Skeletal muscle tissue (tissue), 3 donors: ENCODE measurements at regions not wholly inside any gene's neighbourhood (a gene's known extent, or its start where the extent isn't known, plus 50 kb on each side); places are given as distances from the start of the nearest gene placed in this dataset.
"Not testable (repeated sequence)": the region's sequence is repeated elsewhere in the genome, so short reads cannot be mapped to it uniquely, and the experiment has no call there.

Source experiments
- H3K27ac ChIP-seq: one replicate; pipeline ENCODE4 v1.7.0; 2013; ENCODE audit warnings: mild to moderate bottlenecking, low read depth, low read length, inconsistent platforms
- H3K27me3 ChIP-seq, 3 donors: one replicate each; pipeline ENCODE4 v1.7.0; 2013; ENCODE audit warnings: low read length in 3 of 3; ENCODE audit not compliant: control insufficient read depth in 3 of 3, insufficient read depth in 3 of 3
- H3K36me3 ChIP-seq, 3 donors: one replicate each; pipeline ENCODE4 v1.7.0; 2013; ENCODE audit warnings: low read length in 3 of 3; ENCODE audit not compliant: control insufficient read depth in 3 of 3, insufficient read depth in 3 of 3
- H3K4me1 ChIP-seq, 3 donors: one replicate each; pipeline ENCODE4 v1.7.0; 2013; ENCODE audit warnings: low read length in 3 of 3, mild to moderate bottlenecking in 3 of 3; ENCODE audit not compliant: control insufficient read depth in 3 of 3, insufficient read depth in 3 of 3
- H3K4me3 ChIP-seq, 3 donors: one replicate each; pipeline ENCODE4 v1.7.0; 2013; ENCODE audit warnings: low read length in 3 of 3
- H3K9ac ChIP-seq, 3 donors: one replicate each; pipeline ENCODE4 v1.7.0; 2013; ENCODE audit warnings: low read length in 3 of 3, mild to moderate bottlenecking in 3 of 3, moderate library complexity in 2 of 3, low read depth in 1 of 3
- H3K9me3 ChIP-seq, 3 donors: one replicate each; pipeline ENCODE4 v1.7.0; 2013; ENCODE audit warnings: low read length in 3 of 3; ENCODE audit not compliant: control insufficient read depth in 3 of 3
- donor health status: Osteomylitis.

DNA sequence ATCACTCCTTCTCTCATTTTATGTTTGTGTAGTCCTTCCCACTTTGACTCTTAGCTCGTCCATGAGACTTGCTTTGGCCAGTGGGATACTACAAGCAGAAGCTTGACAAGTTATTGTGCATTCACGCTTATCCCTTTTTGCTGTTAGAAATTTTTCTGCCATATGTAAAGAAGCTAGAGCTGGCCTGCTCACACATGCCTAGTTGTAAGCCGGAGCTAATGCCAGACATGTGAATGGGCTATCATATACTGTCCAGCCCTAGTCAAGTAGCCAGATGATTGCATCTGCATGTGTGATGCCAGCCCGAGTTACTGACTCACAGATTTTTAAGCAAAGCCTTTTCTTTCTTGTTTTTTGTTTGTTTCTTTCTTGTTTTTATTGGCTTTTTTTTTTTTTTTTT, 460.7 kb downstream of the TDRD3 start:
- Histone ChIP-seq H3K27me3 (no peaks in the 10 kb centered on the region), H3K9ac (no peak overlapping the region), H3K9me3 (no peaks in the 10 kb centered on the region), H3K27ac (no peak overlapping the region), H3K36me3 (no peaks in the 10 kb centered on the region), H3K4me3 (no peak overlapping the region), H3K4me1 (no peaks in the 10 kb centered on the region)

DNA sequence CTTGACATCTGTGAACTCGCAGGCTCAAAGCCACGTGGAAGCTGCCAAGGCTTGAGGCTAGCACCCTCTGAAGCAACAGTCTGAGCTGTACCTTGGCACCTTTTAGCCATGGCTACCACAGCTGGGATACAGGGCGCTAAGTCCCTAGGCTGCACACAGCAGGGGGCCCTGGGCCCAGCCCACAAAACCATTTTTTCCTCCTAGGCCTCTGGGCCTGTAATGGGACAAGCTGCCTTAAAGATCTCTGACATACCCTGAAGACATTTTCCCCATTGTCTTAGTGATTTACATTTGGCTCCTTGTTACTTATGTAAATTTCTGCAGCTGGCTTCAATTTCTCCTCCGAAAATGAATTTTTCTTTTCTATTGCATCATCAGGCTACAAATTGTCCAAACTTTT, 455.9 kb downstream of the TDRD3 start:
- Histone ChIP-seq H3K36me3 (no peaks in the 10 kb centered on the region), H3K27me3 (no peaks in the 10 kb centered on the region), H3K9ac (no peak overlapping the region), H3K4me3 (no peak overlapping the region), H3K27ac (no peak overlapping the region), H3K9me3 (no peaks in the 10 kb centered on the region), H3K4me1 (no peaks in the 10 kb centered on the region)

DNA sequence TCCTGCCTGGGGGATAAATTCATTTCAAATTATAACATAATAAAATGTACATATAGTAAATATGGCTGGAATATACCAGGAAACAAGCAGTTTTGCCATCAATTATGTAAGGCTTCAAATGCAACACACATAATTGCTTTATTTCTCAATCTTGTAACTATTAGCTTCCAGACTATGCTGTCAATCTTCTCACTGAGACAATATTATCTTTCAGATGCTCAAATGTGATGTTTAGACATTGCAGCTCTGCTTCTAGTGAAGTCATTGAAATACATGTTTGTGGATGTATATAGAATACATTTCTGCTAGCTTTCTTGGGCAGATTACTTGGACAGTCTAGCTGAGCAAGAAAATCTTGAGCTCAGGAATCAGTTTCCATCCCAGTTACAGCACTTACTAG, 454.4 kb downstream of the TDRD3 start:
- no peak overlapping the region for H3K27ac ChIP-seq
- H3K4me1 ChIP-seq = no peaks in the 10 kb centered on the region
- H3K9me3 ChIP-seq = peaks cover 0 to 3% (median 0%) of the 10 kb centered on the region in 3 donors
- no peaks in the 10 kb centered on the region for H3K36me3 ChIP-seq
- H3K27me3 ChIP-seq = no peaks in the 10 kb centered on the region
- H3K4me3 ChIP-seq = no peak overlapping the region
- H3K9ac ChIP-seq = no peak overlapping the region

DNA sequence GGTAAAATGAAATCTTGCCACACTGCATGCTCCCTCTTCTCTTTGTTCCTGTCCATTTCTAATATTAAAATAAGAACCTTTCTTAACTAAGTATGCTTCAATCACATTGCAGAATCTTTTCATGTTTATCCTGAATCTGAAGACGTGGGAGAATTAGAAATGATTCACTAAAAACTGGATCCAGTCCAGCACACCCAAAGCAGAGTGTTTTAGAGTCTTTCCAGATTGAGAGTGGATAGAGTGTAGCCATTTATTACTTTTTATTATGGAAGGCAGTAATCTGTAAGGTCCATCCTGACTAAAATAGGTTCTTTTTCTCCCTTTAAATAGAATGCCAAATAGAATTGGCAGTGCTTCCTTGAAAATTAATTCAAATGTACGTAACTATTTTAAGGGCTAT, 453.5 kb downstream of the TDRD3 start:
- no peaks in the 10 kb centered on the region for H3K4me1 ChIP-seq
- no peak overlapping the region for H3K9ac ChIP-seq
- no peak overlapping the region for H3K27ac ChIP-seq
- H3K4me3 ChIP-seq = no peak overlapping the region
- no peaks in the 10 kb centered on the region for H3K27me3 ChIP-seq
- H3K36me3 ChIP-seq = no peaks in the 10 kb centered on the region
- peaks cover 0 to 3% (median 2%) of the 10 kb centered on the region in 3 donors for H3K9me3 ChIP-seq

DNA sequence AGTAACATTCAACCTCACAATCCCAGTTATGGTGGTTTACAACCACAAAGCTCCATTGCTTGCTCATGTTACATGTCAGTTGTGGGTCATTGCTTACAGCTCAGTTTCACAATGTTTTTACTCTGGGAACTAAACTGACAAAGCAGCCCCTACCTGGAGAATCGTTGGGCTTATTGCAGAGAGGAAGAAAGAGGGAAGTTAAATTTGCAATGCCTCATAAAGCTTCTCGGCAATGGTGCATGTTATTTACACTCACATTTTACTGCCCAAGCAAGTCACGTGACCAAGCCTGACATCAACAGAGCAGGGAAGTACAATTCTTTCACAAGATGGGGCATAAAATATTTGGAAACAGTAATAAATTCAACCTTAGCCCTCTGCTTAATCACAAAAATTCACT, 441.6 kb downstream of the TDRD3 start:
- Histone ChIP-seq H3K27me3 (no peaks in the 10 kb centered on the region), H3K4me1 (no peaks in the 10 kb centered on the region), H3K9ac (no peak overlapping the region), H3K9me3 (no peaks in the 10 kb centered on the region), H3K4me3 (no peak overlapping the region), H3K27ac (no peak overlapping the region), H3K36me3 (no peaks in the 10 kb centered on the region)

DNA sequence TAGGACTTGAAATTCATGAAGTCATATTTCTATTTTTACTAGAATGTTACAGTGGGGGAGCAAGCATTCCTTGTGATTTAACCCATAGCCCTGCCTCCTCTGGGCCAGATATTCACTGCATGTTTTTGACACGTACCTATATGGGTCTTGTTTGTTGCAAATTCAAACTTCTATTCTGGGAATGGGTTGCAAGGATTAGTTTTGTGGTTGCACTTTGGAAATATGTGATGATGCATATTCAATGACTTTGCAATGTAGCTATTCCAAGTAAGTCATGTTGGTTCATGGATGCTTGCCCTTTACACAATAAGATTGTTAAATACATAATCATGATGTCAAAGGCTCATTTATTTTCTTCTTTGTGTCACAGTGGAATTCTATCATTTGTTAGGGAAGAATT, 440.8 kb downstream of the TDRD3 start:
- H3K27me3 ChIP-seq = no peaks in the 10 kb centered on the region
- H3K4me3 ChIP-seq = no peak overlapping the region
- no peaks in the 10 kb centered on the region for H3K9me3 ChIP-seq
- no peaks in the 10 kb centered on the region for H3K4me1 ChIP-seq
- H3K27ac ChIP-seq = no peak overlapping the region
- H3K9ac ChIP-seq = no peak overlapping the region
- H3K36me3 ChIP-seq = no peaks in the 10 kb centered on the region

DNA sequence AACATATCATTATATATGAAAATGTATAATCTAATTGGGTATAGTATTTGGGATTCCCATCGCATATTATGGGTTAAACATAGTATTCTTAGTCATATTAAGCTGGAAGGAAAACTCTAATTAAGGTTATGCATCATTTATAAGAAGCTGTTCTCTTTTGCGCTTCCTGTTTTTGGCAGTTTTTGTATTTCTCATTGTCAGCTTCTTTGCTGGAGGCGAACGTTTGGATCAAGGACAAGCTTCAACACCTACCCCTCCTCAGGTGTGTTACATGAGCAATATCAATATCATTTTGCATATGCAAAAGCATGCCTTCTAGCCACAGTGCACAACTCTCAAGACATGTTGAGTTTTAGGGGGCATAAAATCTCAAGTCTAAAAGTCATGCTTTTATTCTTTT, 439.8 kb downstream of the TDRD3 start:
- H3K4me3 ChIP-seq = no peak overlapping the region
- H3K27ac ChIP-seq = no peak overlapping the region
- H3K9ac ChIP-seq = no peak overlapping the region
- H3K4me1 ChIP-seq = no peaks in the 10 kb centered on the region
- no peaks in the 10 kb centered on the region for H3K9me3 ChIP-seq
- no peaks in the 10 kb centered on the region for H3K27me3 ChIP-seq
- H3K36me3 ChIP-seq = no peaks in the 10 kb centered on the region

DNA sequence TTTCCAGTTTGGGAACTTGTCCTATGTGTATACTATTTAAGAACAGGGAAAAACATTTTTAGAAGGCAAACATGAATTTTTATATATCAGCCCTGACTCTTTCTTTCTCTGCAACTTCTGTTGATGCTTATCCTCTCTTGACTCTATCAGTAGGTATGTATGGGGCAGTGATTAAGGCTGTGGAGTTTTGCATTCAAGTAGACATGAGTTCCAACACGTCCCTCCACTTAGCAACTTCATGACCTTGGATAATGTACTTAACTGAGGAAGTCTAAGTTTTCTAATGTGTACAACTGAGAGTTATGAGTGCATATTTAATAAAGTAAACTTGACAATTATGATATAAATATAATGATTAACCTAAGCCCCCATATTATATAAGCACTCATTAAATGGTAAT, 414.6 kb downstream of the TDRD3 start:
- Histone ChIP-seq H3K27ac (no peak overlapping the region), H3K4me3 (no peak overlapping the region), H3K4me1 (no peaks in the 10 kb centered on the region), H3K9ac (no peak overlapping the region), H3K27me3 (no peaks in the 10 kb centered on the region), H3K9me3 (peaks cover 0 to 2% (median 0%) of the 10 kb centered on the region in 3 donors), H3K36me3 (no peaks in the 10 kb centered on the region)

DNA sequence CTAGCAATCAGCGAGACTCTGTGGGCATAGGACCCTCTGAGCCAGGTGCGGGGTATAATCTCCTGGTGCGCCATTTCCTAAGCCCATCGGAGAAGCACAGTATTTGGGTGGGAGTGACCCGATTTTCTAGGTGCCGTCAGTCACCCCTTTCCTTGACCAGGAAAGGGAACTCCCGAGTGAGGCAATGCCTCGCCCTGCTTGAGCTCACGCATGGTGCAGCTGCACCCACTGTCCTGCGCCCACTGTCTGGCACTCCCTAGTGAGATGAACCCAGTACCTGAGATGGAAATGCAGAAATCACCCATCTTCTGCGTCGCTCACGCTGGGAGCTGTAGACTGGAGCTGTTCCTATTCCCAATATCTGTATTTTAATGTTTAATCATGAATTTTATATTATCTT, 408.6 kb downstream of the TDRD3 start:
- not testable (repeated sequence) for H3K4me1 ChIP-seq

DNA sequence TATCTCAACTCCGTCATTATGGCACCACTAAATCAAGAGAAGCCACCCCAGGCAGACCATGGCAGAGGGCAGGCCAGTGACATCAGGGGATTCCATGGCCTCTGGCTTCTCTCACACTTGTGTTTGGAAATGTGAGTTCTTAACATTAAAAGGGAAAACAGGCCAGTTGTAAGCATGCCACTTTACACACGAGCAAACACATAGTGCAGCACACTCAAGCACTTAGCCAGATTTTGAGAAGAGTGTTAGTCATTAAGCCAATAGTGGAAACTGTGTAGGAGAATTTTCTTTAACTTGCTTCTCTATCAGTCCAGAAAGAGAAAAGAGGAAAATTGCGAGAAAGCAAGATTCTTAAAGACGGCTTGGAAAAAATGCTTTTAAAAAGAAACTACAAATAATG, 401.5 kb downstream of the TDRD3 start:
- no peak overlapping the region for H3K9ac ChIP-seq
- H3K9me3 ChIP-seq = no peaks in the 10 kb centered on the region
- no peak overlapping the region for H3K4me3 ChIP-seq
- no peaks in the 10 kb centered on the region for H3K36me3 ChIP-seq
- no peak overlapping the region for H3K27ac ChIP-seq
- H3K4me1 ChIP-seq = no peaks in the 10 kb centered on the region
- H3K27me3 ChIP-seq = no peaks in the 10 kb centered on the region

More for the DNA sequence above, 408.6 kb downstream of the TDRD3 start:
- H3K4me3 ChIP-seq, H3K9me3 ChIP-seq, H3K27ac ChIP-seq, H3K27me3 ChIP-seq, H3K36me3 ChIP-seq, H3K9ac ChIP-seq: not testable (repeated sequence)

DNA sequence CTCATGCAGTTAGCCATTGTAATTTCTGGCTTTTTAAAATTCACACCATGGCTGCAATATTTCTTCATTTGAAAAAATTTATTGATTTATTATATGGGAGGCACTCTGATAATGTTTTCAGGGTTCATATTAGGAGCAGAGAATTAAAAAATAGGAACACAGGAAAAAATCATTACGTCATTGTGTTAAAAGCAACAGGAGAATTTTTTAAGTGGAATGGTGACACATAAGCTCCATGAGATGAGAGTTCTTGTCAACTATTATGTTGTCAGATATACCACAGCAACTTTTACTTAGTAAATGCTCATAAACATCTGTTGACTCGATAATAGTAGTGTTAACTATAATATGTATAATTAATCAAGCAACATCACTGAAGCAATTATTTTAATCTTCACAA, 400.1 kb downstream of the TDRD3 start:
- Histone ChIP-seq H3K27me3 (no peaks in the 10 kb centered on the region), H3K9ac (no peak overlapping the region), H3K9me3 (no peaks in the 10 kb centered on the region), H3K4me1 (no peaks in the 10 kb centered on the region), H3K36me3 (no peaks in the 10 kb centered on the region), H3K27ac (no peak overlapping the region), H3K4me3 (no peak overlapping the region)
